HG03378 (cell line): ENCODE measurements at regions not wholly inside any gene's neighbourhood (a gene's known extent, or its start where the extent isn't known, plus 50 kb on each side); places are given as distances from the start of the nearest gene placed in this dataset.
"Not testable (repeated sequence)": the region's sequence is repeated elsewhere in the genome, so short reads cannot be mapped to it uniquely, and the experiment has no call there.

Source experiments
- ATAC-seq: cut with Tn5 transposase; IDR thresholded peaks from one replicate; pipeline ENCODE4 v1.9.1; 2021; ENCODE audit warnings: mild to moderate bottlenecking, moderate library complexity; ENCODE audit not compliant: unreplicated experiment

DNA sequence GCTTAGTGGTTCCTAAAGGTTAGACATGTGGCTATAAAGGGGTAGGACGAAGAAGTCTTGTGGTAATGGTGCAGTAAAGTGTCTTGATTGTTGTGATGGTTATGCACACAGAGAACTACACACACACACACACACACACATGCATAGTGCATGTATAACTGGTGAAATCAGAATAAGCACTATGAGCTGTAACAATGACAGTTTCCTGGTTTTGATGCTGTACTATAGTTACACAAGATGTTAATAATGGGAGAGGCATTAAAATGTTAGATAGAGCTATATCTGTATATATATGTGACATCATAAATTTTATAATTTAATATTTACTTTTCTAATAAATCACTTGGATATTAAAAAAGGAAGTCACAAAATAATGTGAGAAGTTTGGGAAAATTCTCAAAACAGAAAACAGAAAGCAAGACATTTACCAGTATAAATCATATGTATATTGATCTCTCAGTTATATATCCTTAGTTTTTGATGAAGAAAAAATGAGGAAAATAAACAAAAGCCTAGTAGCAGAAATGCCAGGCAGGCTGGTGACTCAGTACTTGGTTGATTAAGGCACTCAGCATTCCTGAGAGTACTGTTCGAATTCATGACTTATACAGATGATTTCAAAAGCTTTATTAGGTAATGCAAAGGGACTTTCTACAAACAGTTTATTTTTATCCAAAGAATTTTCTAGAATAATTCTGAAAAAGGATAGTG, 350.5 kb upstream of the DAB2 start:
- ATAC-seq, result no peak

GRCh38 chr5:39774605-39775004, 349.8 kb upstream of the DAB2 start:
- ATAC-seq, result no peak

DNA sequence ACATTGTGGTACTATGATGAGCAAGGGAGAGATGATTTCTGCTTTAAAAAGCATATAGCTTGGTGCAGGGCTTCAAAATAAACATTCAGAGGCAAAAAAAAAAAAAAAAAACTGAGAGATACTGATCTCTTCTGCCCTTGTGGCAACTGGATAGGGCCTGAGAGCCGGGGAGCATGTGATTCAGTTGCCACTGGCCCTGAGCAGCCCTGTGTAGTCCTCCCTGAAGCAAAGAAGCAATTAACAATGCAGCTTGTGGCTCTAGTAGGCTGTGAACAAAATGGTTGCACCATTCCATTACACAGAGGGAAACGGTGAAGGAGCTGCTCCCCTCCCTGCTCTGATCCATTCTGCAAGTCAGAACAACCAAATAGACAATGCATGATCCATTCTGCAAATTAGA, 347.5 kb upstream of the DAB2 start:
- no peak for ATAC-seq

DNA sequence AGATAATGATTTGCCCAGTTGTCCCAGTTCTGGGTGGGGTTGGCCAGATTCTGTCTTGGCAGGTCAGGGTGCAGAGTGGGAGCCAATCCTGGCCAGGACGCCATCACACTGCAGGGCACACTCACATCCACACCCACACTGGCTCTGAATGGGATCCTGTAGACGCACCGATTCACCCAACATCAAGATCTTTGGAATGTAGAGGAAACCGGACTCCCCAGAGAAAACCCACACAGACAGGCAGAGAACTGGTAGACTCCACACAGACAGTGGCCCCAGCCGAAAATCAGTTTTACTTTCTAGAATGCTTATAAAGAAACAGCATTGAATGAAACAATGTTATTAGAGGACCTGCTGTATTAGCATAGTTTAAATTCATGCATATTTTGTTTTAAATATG, 343.1 kb upstream of the DAB2 start:
- no peak for ATAC-seq

GRCh38 chr5:39765366-39765765, 340.6 kb upstream of the DAB2 start:
- ATAC-seq, result no peak

GRCh38 chr5:39762761-39763160, 338.0 kb upstream of the DAB2 start:
- no peak for ATAC-seq

- no peak for ATAC-seq
Observed at GRCh38 chr5:39761199-39761950, 336.6 kb upstream of the DAB2 start.

- ATAC-seq, result no peak
Observed at GRCh38 chr5:39760385-39761198, 335.8 kb upstream of the DAB2 start.

DNA sequence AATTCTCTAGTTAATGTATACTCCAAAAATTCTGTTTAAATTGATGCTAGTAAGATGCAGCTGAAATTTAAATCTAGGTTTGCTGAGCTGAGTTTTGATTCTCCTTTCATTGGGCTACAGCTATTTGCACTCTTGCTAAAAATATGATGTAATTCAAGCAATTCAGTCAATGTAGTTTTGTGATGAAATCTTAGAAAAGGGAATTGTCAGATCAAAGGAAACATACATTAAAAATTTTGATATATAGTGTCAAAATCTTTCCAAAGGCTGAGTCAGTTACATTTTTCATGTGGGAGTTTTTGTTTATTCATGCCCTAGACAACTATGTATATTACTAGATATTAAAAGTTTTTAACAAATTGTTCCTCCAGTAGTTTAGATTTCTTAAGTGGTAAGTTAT, 334.9 kb upstream of the DAB2 start:
- ATAC-seq, result no peak

DNA sequence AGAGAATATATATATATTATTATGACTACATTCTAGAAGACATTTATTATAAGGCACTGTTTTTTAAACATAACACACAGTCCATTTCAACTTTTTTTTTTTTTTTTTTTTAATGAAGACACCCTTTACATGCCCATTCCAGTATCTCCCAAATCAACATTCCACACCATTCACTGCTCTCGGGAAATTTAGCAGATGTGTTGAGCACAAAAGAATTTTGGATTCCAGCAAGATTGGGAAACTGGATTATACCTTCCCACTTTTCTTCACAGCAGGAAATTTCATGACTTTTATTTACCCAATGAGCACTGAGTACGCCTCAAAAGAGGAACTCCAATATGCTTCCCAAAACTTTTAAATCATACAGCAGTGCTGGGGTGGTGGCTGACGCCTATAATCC, 333.6 kb upstream of the DAB2 start:
- ATAC-seq, result no peak

- no peak for ATAC-seq
Observed at GRCh38 chr5:39757131-39757530, 332.4 kb upstream of the DAB2 start.

GRCh38 chr5:39755986-39756385, 331.2 kb upstream of the DAB2 start:
- no peak for ATAC-seq

DNA sequence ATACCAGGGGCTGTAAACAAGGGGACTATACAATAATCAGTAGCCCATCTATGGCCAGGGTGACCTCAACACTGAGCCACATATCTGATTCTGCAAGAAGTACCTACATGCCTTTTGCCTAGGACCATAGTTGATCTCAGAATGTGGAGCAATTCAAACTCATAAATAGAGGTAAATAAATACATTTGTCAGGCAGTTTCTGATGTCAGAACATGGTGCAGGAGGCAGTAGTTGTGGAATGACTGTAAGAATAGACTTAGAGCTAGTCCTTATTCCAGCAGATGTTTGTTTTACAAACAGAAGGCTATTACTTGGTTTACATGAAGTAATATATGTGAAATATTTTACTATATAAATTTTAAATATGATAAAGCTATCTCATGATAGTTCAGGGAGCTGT, 330.7 kb upstream of the DAB2 start:
- ATAC-seq, result no peak

DNA sequence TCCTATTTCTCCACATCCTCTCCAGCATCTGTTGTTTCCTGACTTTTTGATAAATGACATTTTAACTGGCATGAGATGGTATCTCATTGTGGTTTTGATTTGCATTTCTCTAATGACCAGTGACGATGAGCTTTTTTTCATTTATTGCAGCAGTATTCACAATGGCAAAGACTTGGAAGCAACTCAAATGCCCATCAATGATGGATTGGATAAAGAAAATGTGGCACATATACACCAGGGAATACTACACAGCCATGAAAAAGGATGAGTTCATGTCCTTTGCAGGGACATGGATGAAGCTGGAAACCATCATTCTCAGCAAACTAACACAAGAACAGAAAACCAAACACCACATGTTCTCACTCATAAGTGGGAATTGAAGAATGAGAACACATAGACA, 329.0 kb upstream of the DAB2 start:
- not testable (repeated sequence) for ATAC-seq

DNA sequence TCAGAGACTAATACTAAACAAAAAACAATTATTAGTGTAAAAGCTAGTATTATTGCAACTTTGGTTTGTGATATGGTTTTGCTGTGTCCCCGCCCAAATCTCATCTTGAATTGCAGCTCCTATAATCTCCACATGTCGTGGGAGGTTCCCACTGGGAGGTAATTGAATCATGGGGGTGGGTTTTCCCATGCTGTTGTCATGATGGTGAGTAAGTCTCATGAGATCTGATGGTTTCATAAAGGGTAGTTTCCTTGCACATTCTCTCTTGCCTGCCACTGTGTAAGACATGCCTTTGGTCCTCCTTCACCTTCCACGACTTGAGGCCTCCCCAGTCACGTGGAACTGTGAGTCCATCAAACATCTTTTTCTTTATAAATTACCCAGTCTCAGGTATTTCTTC, 325.9 kb upstream of the DAB2 start:
- no peak for ATAC-seq

DNA sequence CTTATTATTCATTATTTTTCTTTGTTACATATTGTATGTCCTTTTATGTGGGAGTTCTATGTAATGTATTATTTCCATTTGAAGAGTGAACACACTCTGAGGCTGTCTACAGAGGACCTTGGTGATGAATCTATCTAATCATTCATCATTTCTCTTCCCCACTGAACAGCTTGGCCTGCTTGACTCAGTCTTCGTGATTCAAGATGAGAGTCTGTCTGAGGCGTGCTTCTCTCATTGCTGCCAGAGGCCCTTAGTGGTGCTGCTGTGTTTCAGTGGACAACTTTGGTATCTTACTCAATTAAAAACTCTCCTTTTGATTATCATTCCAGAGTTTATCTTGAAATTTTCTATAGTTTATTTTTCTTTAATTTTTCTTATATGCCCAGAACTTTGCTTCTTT, 318.1 kb upstream of the DAB2 start:
- no peak for ATAC-seq

- no peak for ATAC-seq
Observed at GRCh38 chr5:39740404-39740803, 315.6 kb upstream of the DAB2 start.

GRCh38 chr5:39732166-39732565, 307.4 kb upstream of the DAB2 start:
- no peak for ATAC-seq

DNA sequence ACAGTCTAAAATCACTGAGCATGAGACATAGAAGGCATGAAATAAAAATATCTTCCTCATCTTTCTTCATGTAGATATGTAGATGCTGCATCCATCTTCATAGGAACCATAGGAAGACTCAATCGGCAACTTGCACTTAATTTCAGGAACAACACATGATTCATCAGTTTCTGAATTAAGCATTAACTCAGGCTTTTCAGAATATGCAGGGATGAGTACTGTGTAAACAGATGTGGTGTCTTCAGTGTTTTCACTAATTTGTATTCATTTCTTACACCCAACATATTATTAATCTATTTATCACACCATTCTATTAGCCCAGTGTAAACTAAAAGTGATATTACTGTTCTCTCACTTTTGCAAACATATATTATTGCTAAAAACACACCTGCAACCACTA, 305.9 kb upstream of the DAB2 start:
- no peak for ATAC-seq

DNA sequence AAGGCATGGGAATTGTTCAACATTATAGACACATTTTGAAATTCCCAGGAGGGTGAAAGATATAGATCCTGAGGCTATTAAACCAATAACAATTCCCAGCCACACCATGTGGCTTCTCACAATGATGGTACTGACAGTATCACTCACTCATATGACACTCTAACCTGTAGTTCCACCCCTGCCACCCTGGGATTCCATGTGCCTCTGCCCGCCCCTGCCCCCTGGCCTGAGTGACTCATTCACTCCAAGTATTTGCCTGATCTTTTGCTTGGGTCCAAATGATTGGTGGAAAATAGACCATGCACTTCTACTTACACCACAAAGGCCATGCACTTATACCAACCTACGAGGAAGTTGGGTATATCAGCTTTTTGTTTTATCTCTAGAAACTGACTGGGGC, 305.2 kb upstream of the DAB2 start:
- no peak for ATAC-seq

DNA sequence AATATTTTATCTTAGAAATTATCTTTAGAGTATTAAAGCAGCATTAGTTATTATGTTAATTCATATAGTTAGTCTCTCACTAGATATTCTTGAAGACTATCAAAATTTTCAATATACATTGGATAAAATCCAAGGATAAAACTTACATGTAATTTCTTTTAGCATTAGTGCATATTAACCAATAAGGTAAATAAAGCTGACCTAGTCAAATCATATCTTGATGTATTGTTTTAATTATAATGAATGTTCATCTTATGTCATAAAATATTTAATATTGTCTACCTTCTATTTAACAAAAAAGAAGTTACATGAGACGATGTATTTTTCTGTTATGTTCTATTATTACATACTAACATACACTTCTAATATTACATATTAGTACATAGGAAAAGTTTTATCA, 301.7 kb upstream of the DAB2 start:
- ATAC-seq, result no peak

- ATAC-seq, result no peak
Observed at GRCh38 chr5:39721394-39721793, 296.6 kb upstream of the DAB2 start.
